Ovary (tissue), 3 donors: ENCODE measurements at regions not wholly inside any gene's neighbourhood (a gene's known extent, or its start where the extent isn't known, plus 50 kb on each side); places are given as distances from the start of the nearest gene placed in this dataset.

ENCODE experiments used
- CTCF ChIP-seq, 3 donors: fragments of 450-650 bp in 2 of 3; fragments of 200-600 bp in 1 of 3; IDR thresholded peaks; one replicate each; pipeline versions ENCODE4 v1.5.1 to v1.8.0; 2016 to 2022; ENCODE audit warnings: antibody characterized with exemption in 3 of 3, mild to moderate bottlenecking in 1 of 3
- EP300 ChIP-seq: sonication (generic); formaldehyde crosslinking; IDR thresholded peaks from one replicate; pipeline ENCODE4 v1.6.1; 2017; ENCODE audit warnings: antibody characterized with exemption
- POLR2A ChIP-seq: fragments of 450-650 bp; IDR thresholded peaks from one replicate; pipeline ENCODE4 v1.6.1; 2017; ENCODE audit warnings: antibody characterized with exemption, mild to moderate bottlenecking, moderate library complexity
- donor health status: DM: no; HTN: no; CAD: no.

DNA sequence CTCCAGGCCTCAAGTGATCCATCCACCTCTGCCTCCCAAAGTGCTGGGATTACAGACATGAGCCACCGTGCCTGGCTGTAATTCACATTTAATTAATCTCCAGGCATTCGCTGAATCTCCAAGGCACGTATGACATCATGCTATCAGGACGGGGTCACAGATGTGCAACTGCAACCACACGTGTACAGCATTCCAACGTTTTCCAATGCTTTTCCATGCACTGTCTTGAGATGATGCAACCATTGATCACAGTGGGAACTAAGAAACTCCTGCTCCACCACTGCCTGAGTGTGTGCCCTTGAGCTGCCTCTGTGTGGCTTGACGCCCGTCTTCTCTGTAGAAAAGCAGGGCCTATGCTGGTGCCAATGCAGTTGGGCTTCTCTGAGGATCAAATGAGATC, 119.8 kb upstream of the LYZL2 start:
- TF ChIP-seq CTCF (IDR thresholded peaks at IDR 0.05), result no peak
- no peak for TF ChIP-seq POLR2A
- no peak for TF ChIP-seq EP300
